GM13977 (cell line): ENCODE measurements at regions not wholly inside any gene's neighbourhood (a gene's known extent, or its start where the extent isn't known, plus 50 kb on each side); places are given as distances from the start of the nearest gene placed in this dataset.
"Not testable (repeated sequence)": the region's sequence is repeated elsewhere in the genome, so short reads cannot be mapped to it uniquely, and the experiment has no call there.

ENCODE experiments used
- DNase-seq: peaks from one replicate; pipeline ENCODE4 v3.0.0; 2012; ENCODE audit warnings: low spot score
- CTCF ChIP-seq: IDR thresholded peaks from 2 replicates; pipeline ENCODE4 v1.5.1; 2012; ENCODE audit warnings: mild to moderate bottlenecking, control low read depth; ENCODE audit not compliant: insufficient read depth; ENCODE audit errors: extremely low read depth, missing control alignments
- in situ Hi-C: fragments of 300-500 bp; cut with MboI; formaldehyde crosslinking; loops from one replicate; pipeline ENCODE4 v1.12.0; 2022; ENCODE audit warnings: low sequenced_read_pairs, low pct_unique_long_range_greater_than_20kb, mixed read lengths, inconsistent platforms; ENCODE audit not compliant: unreplicated experiment

- DNase-seq: no peak
- in situ Hi-C loops: no loop called here
- TF ChIP-seq CTCF: no peak
Observed at GRCh38 chr3:1456781-1457311, 364.0 kb downstream of the CNTN6 start.

GRCh38 chr3:1462371-1462770 is 369.5 kb downstream of the CNTN6 start:
- TF ChIP-seq CTCF: no peak
- in situ Hi-C loops: no loop called here
- DNase-seq: no peak

- no peak for DNase-seq
- in situ Hi-C loops: no loop called here
- TF ChIP-seq CTCF: no peak
Observed at GRCh38 chr3:1462856-1463450, 370.1 kb downstream of the CNTN6 start.

GRCh38 chr3:1465091-1465490 is 372.3 kb downstream of the CNTN6 start:
- DNase-seq, in situ Hi-C loops: not testable (repeated sequence)

- no peak for TF ChIP-seq CTCF
- in situ Hi-C loops: no loop called here
- DNase-seq: no peak
Observed at GRCh38 chr3:1468145-1468544, 375.3 kb downstream of the CNTN6 start.

GRCh38 chr3:1469248-1469647 is 376.4 kb downstream of the CNTN6 start:
- in situ Hi-C loops: no loop called here
- no peak for TF ChIP-seq CTCF
- DNase-seq: no peak

- no peak for TF ChIP-seq CTCF
- in situ Hi-C loops: no loop called here
- DNase-seq: no peak
Observed at GRCh38 chr3:1469687-1470086, 376.9 kb downstream of the CNTN6 start.
